ENCODE measurements at regions not wholly inside any gene's neighbourhood (a gene's known extent, or its start where the extent isn't known, plus 50 kb on each side); places are given as distances from the start of the nearest gene placed in this dataset.
"Not testable (repeated sequence)": the region's sequence is repeated elsewhere in the genome, so short reads cannot be mapped to it uniquely, and the experiment has no call there.

GRCh38 chr12:48409938-48410337, 59.2 kb upstream of the ZNF641 start:
- DNase-seq (ENCODE audit: low read depth), result not testable (repeated sequence)

GRCh38 chr12:48413388-48413787, 59.0 kb upstream of the ANP32D start:
- no peak for DNase-seq (ENCODE audit: low read depth)

GRCh38 chr12:48414021-48414420, 58.3 kb upstream of the ANP32D start:
- DNase-seq (ENCODE audit: low read depth), result no peak

- no peak for DNase-seq (ENCODE audit: low read depth)
Observed at GRCh38 chr12:48419116-48419935, 53.0 kb upstream of the ANP32D start.

- peak; percentile 40 for DNase-seq (ENCODE audit: low read depth)
Observed at GRCh38 chr12:48420039-48420775, 52.2 kb upstream of the ANP32D start.

GRCh38 chr12:48422060-48422459, 50.3 kb upstream of the ANP32D start:
- peak; percentile 35 for DNase-seq (ENCODE audit: low read depth)

Measured in iris pigment epithelial cell (primary cell).